ENCODE measurements at regions not wholly inside any gene's neighbourhood (a gene's known extent, or its start where the extent isn't known, plus 50 kb on each side); places are given as distances from the start of the nearest gene placed in this dataset.

DNA sequence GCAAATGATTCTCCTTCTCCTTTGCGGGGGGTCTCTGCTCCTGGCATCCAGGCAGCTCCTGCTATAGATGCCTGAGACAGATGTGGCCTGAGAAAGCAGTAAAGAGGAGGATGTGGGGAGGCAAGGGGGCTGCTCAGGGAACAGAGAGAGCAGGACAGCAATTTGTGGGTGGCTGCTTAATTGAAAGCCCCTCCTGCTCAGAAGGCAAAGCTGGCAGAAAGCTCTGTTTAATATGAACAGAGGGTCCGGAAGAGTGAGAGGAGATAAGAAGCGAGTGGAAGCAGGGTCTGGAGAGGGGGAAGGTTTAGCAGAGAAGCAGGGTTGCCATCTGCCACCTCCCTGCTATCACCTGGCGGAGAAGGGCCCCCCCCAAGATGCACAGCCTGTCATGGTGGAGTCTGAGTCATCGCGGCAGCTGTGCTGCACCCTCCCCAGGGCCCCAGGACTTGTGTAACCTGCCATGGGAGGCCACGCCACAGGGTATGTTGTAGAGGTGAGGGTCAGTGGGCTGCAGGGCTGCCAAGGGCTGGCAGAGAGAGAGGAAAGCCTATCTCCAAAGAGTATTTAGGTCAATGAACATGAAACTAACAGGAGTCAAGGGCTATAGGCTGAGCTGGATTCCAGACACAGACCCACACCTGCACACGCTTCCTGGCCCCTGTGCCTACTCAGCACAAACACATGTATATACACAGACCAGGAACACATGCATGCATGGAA lies 1109.8 kb upstream of the AUTS2 start:
- intact Hi-C loops (cut with DNase I): no loop called here
- no peak overlapping the region for H3K4me3 ChIP-seq (ENCODE audit: low read length in 3 of 3)
- no peaks in the 10 kb centered on the region for H3K4me1 ChIP-seq (ENCODE audit: control insufficient read depth in 2 of 3, insufficient read depth in 2 of 3, low read depth in 1 of 3, low read length in 3 of 3)
- H3K27me3 ChIP-seq (ENCODE audit: control insufficient read depth, insufficient read depth, low read length): no peaks in the 10 kb centered on the region
- FAIRE-seq: no peak
- DNase-seq: no peak
- H3K9ac ChIP-seq (ENCODE audit: low read length in 3 of 3): no peak overlapping the region
- no peak overlapping the region for H3K27ac ChIP-seq (ENCODE audit: low read depth in 2 of 2, low read length in 2 of 2)
- H3K9me3 ChIP-seq (ENCODE audit: control insufficient read depth in 2 of 3, insufficient read depth in 1 of 3, low read length in 3 of 3): peaks cover 0 to 4% (median 0%) of the 10 kb centered on the region in 3 donors
- H3K36me3 ChIP-seq (ENCODE audit: control insufficient read depth in 2 of 3, insufficient read depth in 3 of 3, low read length in 3 of 3): no peaks in the 10 kb centered on the region
- no peak for TF ChIP-seq CTCF (IDR thresholded peaks at IDR 0.05; ENCODE audit: borderline replicate concordance, extremely low read depth, insufficient read depth)

GRCh38 chr7:68491523-68492358 lies 1106.5 kb upstream of the AUTS2 start:
- Histone ChIP-seq H3K27ac (ENCODE audit: low read depth in 2 of 2, low read length in 2 of 2) (no peak overlapping the region), H3K9ac (ENCODE audit: low read length in 3 of 3) (no peak overlapping the region), H3K27me3 (ENCODE audit: control insufficient read depth, insufficient read depth, low read length) (no peaks in the 10 kb centered on the region), H3K9me3 (ENCODE audit: control insufficient read depth in 2 of 3, insufficient read depth in 1 of 3, low read length in 3 of 3) (peaks cover 0 to 4% (median 0%) of the 10 kb centered on the region in 3 donors), H3K4me1 (ENCODE audit: control insufficient read depth in 2 of 3, insufficient read depth in 2 of 3, low read depth in 1 of 3, low read length in 3 of 3) (no peaks in the 10 kb centered on the region), H3K36me3 (ENCODE audit: control insufficient read depth in 2 of 3, insufficient read depth in 3 of 3, low read length in 3 of 3) (no peaks in the 10 kb centered on the region), H3K4me3 (ENCODE audit: low read length in 3 of 3) (no peak overlapping the region)
- intact Hi-C loops (cut with DNase I): no loop called here
- no peak for TF ChIP-seq CTCF (IDR thresholded peaks at IDR 0.05; ENCODE audit: borderline replicate concordance, extremely low read depth, insufficient read depth)
- DNase-seq: no peak
- FAIRE-seq: no peak

- H3K4me1 ChIP-seq (ENCODE audit: control insufficient read depth in 2 of 3, insufficient read depth in 2 of 3, low read depth in 1 of 3, low read length in 3 of 3): no peaks in the 10 kb centered on the region
- H3K4me3 ChIP-seq (ENCODE audit: low read length in 3 of 3): no peak overlapping the region
- H3K36me3 ChIP-seq (ENCODE audit: control insufficient read depth in 2 of 3, insufficient read depth in 3 of 3, low read length in 3 of 3): no peaks in the 10 kb centered on the region
- FAIRE-seq: no peak
- no peak overlapping the region for H3K9ac ChIP-seq (ENCODE audit: low read length in 3 of 3)
- no peak overlapping the region for H3K27ac ChIP-seq (ENCODE audit: low read depth in 2 of 2, low read length in 2 of 2)
- intact Hi-C loops (cut with DNase I): no loop called here
- H3K27me3 ChIP-seq (ENCODE audit: control insufficient read depth, insufficient read depth, low read length): no peaks in the 10 kb centered on the region
- TF ChIP-seq CTCF (IDR thresholded peaks at IDR 0.05; ENCODE audit: borderline replicate concordance, extremely low read depth, insufficient read depth): no peak
- H3K9me3 ChIP-seq (ENCODE audit: control insufficient read depth in 2 of 3, insufficient read depth in 1 of 3, low read length in 3 of 3): peaks cover 0 to 4% (median 0%) of the 10 kb centered on the region in 3 donors
- no peak for DNase-seq
These were observed 1106.0 kb upstream of the AUTS2 start for GRCh38 chr7:68492359-68492690.

Measured in kidney (tissue), 13 donors.